GM12874 (cell line): ENCODE measurements at regions not wholly inside any gene's neighbourhood (a gene's known extent, or its start where the extent isn't known, plus 50 kb on each side); places are given as distances from the start of the nearest gene placed in this dataset.

Experiments
- TF ChIP-seq, protein P1 (sequence below): IDR thresholded peaks from 2 replicates; pipeline ENCODE4 v1.5.1; 2011; ENCODE audit warnings: low read depth, mild to moderate bottlenecking, control low read depth, low read length, moderate library complexity; ENCODE audit not compliant: insufficient read depth

DNA sequence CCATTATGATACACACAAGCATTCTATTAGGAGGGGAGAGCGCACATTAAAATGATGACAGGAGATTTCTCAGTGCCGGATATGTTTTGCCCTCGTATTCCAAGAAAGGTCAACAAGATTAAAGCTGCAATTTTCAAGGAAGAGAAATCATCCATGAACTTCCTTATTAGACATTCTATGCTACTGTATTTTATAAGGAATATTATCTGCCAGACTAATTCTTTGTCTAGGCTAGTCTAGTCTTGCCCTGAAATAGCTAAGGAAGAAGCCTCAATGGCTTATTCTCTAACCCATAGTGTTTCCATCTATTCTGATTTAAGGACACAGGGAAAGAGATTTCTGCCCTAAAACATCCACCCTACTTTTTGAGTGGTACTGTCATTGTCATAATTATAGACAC is 315.4 kb downstream of the ADGRG6 start:
- TF ChIP-seq, protein P1, sequence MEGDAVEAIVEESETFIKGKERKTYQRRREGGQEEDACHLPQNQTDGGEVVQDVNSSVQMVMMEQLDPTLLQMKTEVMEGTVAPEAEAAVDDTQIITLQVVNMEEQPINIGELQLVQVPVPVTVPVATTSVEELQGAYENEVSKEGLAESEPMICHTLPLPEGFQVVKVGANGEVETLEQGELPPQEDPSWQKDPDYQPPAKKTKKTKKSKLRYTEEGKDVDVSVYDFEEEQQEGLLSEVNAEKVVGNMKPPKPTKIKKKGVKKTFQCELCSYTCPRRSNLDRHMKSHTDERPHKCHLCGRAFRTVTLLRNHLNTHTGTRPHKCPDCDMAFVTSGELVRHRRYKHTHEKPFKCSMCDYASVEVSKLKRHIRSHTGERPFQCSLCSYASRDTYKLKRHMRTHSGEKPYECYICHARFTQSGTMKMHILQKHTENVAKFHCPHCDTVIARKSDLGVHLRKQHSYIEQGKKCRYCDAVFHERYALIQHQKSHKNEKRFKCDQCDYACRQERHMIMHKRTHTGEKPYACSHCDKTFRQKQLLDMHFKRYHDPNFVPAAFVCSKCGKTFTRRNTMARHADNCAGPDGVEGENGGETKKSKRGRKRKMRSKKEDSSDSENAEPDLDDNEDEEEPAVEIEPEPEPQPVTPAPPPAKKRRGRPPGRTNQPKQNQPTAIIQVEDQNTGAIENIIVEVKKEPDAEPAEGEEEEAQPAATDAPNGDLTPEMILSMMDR: no peak

DNA sequence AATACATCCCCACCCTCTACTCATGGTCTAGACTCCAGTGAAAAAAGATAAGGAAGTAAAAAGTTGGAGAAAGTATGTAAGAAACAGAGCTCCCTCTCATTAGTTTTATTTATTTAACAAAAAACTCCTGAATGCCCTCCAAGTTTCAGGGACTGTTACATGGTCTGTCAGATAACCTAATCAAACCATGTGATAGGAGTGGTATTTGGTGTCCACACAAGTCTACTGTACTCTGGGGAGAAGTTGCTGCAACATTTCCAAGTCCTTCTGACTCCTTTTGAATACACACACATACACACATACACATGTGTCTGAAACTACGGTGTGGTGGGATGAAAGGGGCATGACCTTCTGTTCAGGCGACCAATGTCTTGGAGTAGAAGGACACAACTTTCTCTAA is 320.0 kb downstream of the ADGRG6 start:
- TF ChIP-seq, protein P1: no peak

DNA sequence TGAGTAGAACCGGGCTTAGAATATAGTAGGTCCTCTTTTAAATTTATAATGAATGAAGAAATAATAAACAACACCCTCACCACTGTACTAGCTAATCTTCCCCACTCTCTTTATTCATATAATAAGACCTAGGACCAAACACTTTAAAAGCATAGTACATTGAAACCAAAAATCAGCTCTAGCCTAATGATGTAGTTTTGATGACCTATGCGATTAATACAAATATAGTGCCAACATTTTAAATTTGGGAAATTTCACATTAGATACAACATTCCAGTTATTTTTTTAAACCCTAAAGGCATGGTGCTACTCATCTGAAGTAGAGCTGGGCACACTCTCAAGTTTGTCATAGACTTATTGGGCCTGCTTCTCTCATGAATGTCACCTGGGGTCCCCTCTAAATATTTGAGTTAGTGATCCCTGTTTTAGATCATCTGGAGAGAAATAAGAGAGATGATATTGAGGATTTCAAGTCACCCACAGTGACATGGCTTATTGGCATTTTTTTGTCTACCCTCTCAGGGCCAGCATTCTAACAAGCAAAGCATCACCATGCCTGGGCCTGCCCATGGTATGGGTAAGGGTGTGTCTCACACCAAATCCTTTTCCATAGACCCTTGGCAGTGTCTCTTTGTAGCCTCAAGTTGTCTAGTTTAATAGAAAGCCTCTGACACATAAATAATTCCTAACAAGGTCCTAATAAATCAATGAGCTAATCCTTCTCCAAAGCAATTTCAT is 319.8 kb downstream of the HIVEP2 start:
- TF ChIP-seq, protein P1: no peak

DNA sequence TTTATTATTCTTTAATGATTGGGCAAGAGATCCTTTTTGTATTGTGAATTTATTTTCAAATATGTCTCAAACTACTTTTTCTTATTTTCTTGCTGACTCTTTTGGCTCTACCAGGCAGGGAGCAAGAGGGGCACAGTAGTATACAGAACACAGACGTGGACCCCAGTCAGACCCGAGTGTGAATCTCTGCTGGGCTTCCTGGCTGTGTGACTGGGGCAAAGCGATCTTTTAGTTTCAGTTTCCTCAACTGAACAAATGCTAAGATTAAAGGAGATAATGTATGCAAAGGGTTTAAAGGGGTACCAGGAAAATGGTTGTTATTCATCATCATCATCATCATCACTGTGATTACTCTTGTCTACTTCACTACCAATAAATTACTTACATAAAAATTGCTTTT is 317.5 kb downstream of the HIVEP2 start:
- TF ChIP-seq, protein P1: no peak

DNA sequence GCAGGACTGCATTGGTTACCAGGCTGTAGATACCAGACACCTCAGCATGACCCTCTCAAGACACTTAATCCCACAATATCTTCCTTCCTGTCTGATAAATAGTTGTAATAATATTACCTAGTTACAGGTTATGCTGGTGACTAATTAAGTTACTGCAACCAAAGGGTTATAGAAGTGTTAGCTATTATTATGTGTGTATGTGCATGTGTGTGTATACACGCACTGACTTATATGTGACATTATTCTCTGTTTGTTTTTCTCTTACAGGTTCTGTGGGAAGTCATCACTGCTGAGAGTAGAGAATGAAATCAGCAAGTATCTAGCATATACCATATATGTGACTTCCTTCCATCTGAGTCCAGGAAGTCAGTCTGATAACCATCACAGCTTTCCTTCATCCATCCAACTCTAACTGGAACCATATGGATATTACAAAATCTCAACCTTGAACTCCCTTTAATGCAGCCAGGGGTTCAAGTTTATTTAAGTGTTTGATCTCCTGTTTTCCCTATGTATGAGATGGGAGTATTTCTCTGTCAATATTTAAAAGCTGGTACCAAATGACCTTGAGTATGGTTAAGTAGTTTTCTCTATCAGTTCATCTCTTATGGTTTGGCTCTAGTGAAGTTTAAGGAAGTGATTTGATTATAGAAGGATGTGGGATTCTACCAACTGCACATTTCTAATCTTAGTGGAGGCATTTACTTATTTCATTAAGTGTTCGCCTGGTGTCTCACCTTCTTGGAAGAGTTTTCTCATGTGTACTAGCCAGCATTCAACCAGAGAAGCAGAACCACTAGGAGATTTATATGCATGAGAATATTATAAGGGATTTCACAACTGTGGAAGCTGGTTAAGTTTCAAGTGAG is 313.2 kb downstream of the HIVEP2 start:
- TF ChIP-seq, protein P1: no peak

DNA sequence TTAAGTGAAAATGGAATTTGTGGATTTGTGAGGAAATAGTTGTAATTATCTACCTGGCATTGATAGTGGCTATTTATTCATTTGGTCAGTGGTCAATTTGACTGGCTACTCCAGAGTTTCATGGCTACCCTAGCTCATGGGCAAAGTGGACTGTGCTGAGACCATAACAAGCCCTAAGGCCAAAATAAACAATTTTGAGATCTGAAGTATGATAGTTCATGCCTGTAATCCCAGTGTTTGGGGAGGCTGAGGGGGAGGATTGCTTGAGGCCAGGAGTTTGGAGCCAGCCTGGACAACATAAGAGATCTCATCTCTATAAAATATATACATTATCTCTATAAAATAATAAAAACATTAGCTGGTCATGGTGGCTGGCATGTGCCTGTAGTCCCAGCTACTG is 311.7 kb downstream of the HIVEP2 start:
- TF ChIP-seq, protein P1: no peak

DNA sequence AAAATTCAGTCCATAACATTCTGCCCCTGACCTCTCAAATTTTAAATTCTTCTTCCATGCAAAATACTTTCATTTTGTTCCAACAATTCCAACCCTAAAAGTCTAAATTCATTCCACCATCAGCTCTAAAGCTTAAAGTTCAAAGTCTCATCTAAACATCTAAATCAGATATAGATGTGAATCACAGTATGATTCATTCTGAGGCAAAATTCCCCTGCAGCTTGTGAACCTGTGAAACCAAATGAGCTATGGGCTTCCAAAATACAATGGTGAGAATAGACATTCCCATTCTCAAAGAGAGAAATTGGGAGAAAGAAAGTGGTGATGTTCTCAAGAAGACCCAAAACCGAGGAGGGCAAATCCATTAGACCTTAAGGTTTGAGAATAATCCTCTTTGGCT is 309.8 kb downstream of the HIVEP2 start:
- TF ChIP-seq, protein P1: no peak
